ENCODE measurements at regions not wholly inside any gene's neighbourhood (a gene's known extent, or its start where the extent isn't known, plus 50 kb on each side); places are given as distances from the start of the nearest gene placed in this dataset.
"Not testable (repeated sequence)": the region's sequence is repeated elsewhere in the genome, so short reads cannot be mapped to it uniquely, and the experiment has no call there.

- peak in 2 of 3 donors; percentile 41 to 69 for DNase-seq (ENCODE audit: low read depth in 2 of 3, low spot score in 2 of 3)
These were observed 286.7 kb upstream of the TGFBR2 start for GRCh38 chr3:30319713-30320112.

- no peak for DNase-seq (ENCODE audit: low read depth in 2 of 3, low spot score in 2 of 3)
These were observed 286.0 kb upstream of the TGFBR2 start for GRCh38 chr3:30320392-30320791.

- no peak for DNase-seq (ENCODE audit: low read depth in 2 of 3, low spot score in 2 of 3)
These were observed 285.3 kb upstream of the TGFBR2 start for GRCh38 chr3:30321065-30321464.

- DNase-seq (ENCODE audit: low read depth in 2 of 3, low spot score in 2 of 3) = not testable (repeated sequence)
These were observed 282.8 kb upstream of the TGFBR2 start for GRCh38 chr3:30323649-30324048.

- DNase-seq (ENCODE audit: low read depth in 2 of 3, low spot score in 2 of 3) = no peak
These were observed 281.8 kb upstream of the TGFBR2 start for GRCh38 chr3:30324587-30324986.

- DNase-seq (ENCODE audit: low read depth in 2 of 3, low spot score in 2 of 3) = not testable (repeated sequence)
These were observed 278.4 kb upstream of the TGFBR2 start for GRCh38 chr3:30327976-30328375.

GRCh38 chr3:30328935-30329334 lies 277.5 kb upstream of the TGFBR2 start:
- not testable (repeated sequence) for DNase-seq (ENCODE audit: low read depth in 2 of 3, low spot score in 2 of 3)

- DNase-seq (ENCODE audit: low read depth in 2 of 3, low spot score in 2 of 3) = no peak
These were observed 274.9 kb upstream of the TGFBR2 start for GRCh38 chr3:30331519-30331918.

GRCh38 chr3:30332196-30333021 lies 274.0 kb upstream of the TGFBR2 start:
- DNase-seq (ENCODE audit: low read depth in 2 of 3, low spot score in 2 of 3) = peak in 1 of 3 donors; percentile 13

GRCh38 chr3:30333143-30333542 lies 273.3 kb upstream of the TGFBR2 start:
- DNase-seq (ENCODE audit: low read depth in 2 of 3, low spot score in 2 of 3) = no peak

GRCh38 chr3:30333903-30334302 lies 272.5 kb upstream of the TGFBR2 start:
- DNase-seq (ENCODE audit: low read depth in 2 of 3, low spot score in 2 of 3) = no peak

- no peak for DNase-seq (ENCODE audit: low read depth in 2 of 3, low spot score in 2 of 3)
These were observed 265.9 kb upstream of the TGFBR2 start for GRCh38 chr3:30340500-30340899.

- DNase-seq (ENCODE audit: low read depth in 2 of 3, low spot score in 2 of 3) = no peak
These were observed 265.3 kb upstream of the TGFBR2 start for GRCh38 chr3:30341079-30341478.

GRCh38 chr3:30341851-30342250 lies 264.6 kb upstream of the TGFBR2 start:
- no peak for DNase-seq (ENCODE audit: low read depth in 2 of 3, low spot score in 2 of 3)

- DNase-seq (ENCODE audit: low read depth in 2 of 3, low spot score in 2 of 3) = no peak
These were observed 263.9 kb upstream of the TGFBR2 start for GRCh38 chr3:30342318-30343060.

GRCh38 chr3:30343067-30343831 lies 263.2 kb upstream of the TGFBR2 start:
- no peak for DNase-seq (ENCODE audit: low read depth in 2 of 3, low spot score in 2 of 3)

- no peak for DNase-seq (ENCODE audit: low read depth in 2 of 3, low spot score in 2 of 3)
These were observed 262.5 kb upstream of the TGFBR2 start for GRCh38 chr3:30343861-30344260.

- no peak for DNase-seq (ENCODE audit: low read depth in 2 of 3, low spot score in 2 of 3)
These were observed 262.1 kb upstream of the TGFBR2 start for GRCh38 chr3:30344288-30344687.

GRCh38 chr3:30346933-30347320 lies 259.5 kb upstream of the TGFBR2 start:
- DNase-seq (ENCODE audit: low read depth in 2 of 3, low spot score in 2 of 3) = no peak

- DNase-seq (ENCODE audit: low read depth in 2 of 3, low spot score in 2 of 3) = peak in 2 of 3 donors; percentile 55 to 57
These were observed 258.7 kb upstream of the TGFBR2 start for GRCh38 chr3:30347679-30348216.

GRCh38 chr3:30349507-30349906 lies 256.9 kb upstream of the TGFBR2 start:
- no peak for DNase-seq (ENCODE audit: low read depth in 2 of 3, low spot score in 2 of 3)

All from hematopoietic multipotent progenitor cell (in vitro differentiated cells).